SK-N-SH (cell line): ENCODE measurements at regions not wholly inside any gene's neighbourhood (a gene's known extent, or its start where the extent isn't known, plus 50 kb on each side); places are given as distances from the start of the nearest gene placed in this dataset.

ENCODE experiments used
- CTCF ChIP-seq: fragments of 200-600 bp; sonication (generic); IDR thresholded peaks from 2 replicates; pipeline ENCODE4 v1.6.1; 2017; ENCODE audit warnings: antibody characterized with exemption, mild to moderate bottlenecking, moderate library complexity
- EP300 ChIP-seq, 2 experiments: IDR thresholded peaks; 2 replicates each; pipeline versions ENCODE4 v1.4.0 to v1.6.1; 2012; ENCODE audit warnings: borderline replicate concordance in 1 of 2, low read depth in 1 of 2, low read length in 1 of 2
- POLR2AphosphoS5 ChIP-seq: IDR thresholded peaks from 2 replicates; pipeline ENCODE4 v1.6.1; 2012; ENCODE audit warnings: low read depth, low read length
- REST ChIP-seq: IDR thresholded peaks from 2 replicates; pipeline ENCODE4 v1.6.1; 2012; ENCODE audit warnings: mild to moderate bottlenecking, low read depth, low read length, moderate library complexity
- RFX5 ChIP-seq: IDR thresholded peaks from 2 replicates; pipeline ENCODE4 v1.6.1; 2012; ENCODE audit warnings: mild to moderate bottlenecking, improper control_type of control experiment, low read length
- TF ChIP-seq, protein P1 (sequence below): IDR thresholded peaks from 2 replicates; pipeline ENCODE4 v1.4.0; 2012; ENCODE audit warnings: low read depth

- TF ChIP-seq EP300 (IDR thresholded peaks at IDR 0.05; ENCODE audit: borderline replicate concordance in 1 of 2, low read depth in 1 of 2, low read length in 1 of 2) (no peak), RFX5 (no peak), REST (no peak), CTCF (no peak), POLR2AphosphoS5 (no peak)
- TF ChIP-seq, protein P1, sequence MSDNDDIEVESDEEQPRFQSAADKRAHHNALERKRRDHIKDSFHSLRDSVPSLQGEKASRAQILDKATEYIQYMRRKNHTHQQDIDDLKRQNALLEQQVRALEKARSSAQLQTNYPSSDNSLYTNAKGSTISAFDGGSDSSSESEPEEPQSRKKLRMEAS: no peak
Observed at GRCh38 chr1:94355485-94355980, 62.7 kb upstream of the ABCD3 start.
